GM21529 (cell line): ENCODE measurements at regions not wholly inside any gene's neighbourhood (a gene's known extent, or its start where the extent isn't known, plus 50 kb on each side); places are given as distances from the start of the nearest gene placed in this dataset.
"Not testable (repeated sequence)": the region's sequence is repeated elsewhere in the genome, so short reads cannot be mapped to it uniquely, and the experiment has no call there.

Experiments used
- ATAC-seq: cut with Tn5 transposase; IDR thresholded peaks from one replicate; pipeline ENCODE4 v1.9.1; 2021; ENCODE audit not compliant: unreplicated experiment

DNA sequence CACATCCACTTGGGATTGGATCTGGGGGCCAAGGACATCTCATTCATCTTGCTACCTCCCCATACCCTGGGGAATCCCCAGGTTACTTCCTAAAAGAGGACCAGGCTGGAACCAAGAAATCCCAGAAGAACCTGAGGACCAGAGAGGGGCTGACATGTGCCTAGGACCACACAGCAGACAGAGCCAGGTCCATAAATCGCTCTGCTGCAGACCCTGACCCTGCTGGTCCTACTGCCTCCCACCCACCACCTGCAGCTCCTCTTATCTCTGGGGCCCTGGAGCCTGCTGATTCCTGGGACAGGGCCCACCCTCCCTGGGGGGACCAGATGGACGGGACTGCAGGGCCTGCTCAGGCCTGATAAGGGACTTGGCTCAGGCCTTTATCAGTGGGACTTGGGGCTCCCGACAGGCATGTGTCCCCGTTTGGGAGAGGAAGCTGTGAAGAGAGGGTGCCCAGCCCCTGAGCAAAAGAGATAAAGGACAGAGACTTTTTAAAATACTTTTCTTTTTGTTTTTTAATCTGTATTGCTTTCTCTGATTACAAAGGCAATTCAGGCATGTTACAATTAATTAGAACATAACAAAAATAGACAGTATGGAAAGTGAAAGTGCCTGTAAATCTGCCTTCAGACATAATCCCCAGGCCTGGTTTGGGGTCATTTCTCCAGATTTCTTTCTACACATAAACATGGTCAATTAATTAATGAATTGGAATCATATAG, 101.3 kb upstream of the LARP1 start:
- no peak for ATAC-seq

DNA sequence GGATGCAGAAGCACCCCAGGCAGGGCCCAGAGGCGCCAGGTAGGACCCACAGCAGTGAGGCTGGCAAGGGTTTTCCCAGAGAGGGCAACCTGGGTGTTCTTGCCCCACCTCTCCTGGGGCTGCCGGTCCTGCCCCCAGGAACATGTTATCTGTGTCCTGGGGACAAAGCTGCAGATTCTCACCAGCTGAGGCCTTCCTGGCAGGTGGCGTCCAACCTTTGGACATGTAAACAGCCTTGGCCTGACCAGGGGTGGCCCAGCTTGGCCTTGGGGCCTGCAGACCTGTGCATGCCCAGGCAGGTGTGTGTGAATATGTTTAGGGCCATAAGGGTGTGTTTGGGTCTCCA, 101.8 kb upstream of the LARP1 start:
- no peak for ATAC-seq

DNA sequence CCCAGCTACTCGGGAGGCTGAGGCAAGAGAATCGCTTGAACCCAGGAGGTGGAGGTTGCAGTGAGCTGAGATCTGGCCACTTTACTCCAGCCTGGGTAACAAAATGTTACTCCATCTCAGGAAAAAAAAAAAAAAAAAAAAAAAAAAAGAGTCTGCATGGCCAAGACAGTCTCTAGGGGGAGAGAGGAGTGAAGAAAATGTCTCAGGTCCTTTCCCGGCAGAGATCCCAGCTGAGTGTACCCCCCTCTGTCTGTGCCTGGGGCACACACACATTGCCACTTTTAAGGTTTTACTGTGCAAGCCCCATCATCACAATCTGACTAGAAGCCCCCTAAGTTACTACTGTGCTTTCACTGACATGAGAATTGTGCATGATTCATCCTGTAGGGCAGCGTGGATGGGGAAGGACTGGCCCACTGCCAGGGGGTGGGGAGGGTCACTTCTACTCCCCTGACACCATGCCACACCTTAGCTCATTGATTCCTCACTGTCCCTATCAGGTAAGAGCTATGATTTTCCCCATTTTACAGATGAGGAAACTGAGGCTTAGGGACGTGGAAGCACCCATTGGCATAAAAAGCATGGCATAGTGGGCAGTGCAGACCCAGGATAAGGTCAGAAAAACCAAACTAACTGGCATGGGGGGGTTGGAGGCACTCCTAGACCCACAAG, 102.3 kb upstream of the LARP1 start:
- ATAC-seq, result no peak

DNA sequence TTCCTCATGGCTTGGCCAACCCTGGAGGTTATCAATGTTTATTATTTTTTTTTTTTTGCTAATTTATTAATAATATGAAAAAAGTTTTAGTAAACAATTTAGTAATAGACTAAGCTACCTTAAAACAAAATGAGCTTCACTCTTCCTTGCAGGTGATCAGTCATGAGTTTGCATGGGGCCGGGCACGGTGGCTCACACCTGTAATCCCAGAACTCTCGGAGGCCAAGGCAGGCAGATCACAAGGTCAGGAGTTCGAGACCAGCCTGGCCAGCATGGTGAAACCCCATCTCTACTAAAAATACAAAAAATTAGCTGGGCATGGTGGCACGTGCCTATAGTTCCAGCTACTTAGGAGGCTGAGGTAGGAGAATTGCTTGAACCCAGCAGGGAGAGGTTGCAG, 103.4 kb upstream of the LARP1 start:
- not testable (repeated sequence) for ATAC-seq

DNA sequence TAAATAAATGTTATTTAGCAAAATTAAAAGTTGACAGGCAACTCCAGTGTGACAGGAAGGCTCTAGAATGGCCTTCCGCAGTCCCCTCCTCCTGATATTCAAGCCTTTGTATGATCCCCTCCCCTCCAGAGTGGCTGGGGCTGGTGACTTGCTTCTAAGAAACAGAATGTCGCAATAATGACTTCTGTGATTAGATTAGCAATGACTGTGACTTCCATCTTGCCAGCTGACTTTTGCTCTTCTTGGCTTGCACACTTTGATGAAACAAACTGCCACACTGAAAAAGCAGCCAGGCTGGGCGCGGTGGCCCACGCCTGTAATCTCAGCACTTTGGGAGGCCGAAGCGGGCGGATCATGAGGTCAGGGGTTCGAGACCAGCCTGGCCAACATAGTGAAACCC, 106.5 kb upstream of the LARP1 start:
- ATAC-seq, result no peak

DNA sequence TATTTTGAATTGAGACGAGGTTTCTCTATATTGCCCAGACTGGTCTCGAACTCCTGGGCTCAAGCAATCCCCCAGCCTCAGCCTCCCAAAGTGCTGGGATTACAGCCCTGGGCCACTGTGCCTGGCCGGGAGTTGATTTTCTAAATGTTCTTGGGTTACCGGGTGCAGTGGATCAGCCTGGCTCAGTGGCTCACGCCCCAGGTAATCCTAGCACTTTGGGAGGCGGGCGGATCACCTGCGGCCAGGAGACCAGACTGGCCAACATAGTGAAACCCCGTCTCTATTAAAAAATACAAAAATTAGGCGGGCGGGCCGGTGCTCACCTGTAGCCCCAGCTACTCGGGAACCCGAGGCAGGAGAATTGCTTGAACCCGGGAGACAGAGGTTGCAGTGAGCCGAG, 106.9 kb upstream of the LARP1 start:
- ATAC-seq, result no peak

DNA sequence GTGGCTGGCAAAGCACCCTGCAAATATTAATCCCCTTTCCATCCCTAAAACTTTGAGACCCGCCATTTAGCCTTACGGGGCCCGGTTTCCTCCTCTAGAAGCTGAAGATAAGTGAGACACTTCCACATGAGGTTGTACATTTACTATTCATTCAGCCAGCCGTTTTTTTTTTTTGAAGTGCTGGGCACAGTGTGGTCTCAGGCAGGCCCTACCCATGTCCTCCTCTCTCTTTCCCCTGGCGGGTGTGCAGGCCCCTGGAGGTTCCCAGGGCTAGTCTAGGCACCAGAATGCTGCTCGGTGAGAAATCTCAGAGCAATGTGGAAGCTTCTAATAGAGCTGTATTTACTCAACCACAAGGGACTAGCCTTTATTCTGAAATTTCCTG, 107.4 kb upstream of the LARP1 start:
- no peak for ATAC-seq

DNA sequence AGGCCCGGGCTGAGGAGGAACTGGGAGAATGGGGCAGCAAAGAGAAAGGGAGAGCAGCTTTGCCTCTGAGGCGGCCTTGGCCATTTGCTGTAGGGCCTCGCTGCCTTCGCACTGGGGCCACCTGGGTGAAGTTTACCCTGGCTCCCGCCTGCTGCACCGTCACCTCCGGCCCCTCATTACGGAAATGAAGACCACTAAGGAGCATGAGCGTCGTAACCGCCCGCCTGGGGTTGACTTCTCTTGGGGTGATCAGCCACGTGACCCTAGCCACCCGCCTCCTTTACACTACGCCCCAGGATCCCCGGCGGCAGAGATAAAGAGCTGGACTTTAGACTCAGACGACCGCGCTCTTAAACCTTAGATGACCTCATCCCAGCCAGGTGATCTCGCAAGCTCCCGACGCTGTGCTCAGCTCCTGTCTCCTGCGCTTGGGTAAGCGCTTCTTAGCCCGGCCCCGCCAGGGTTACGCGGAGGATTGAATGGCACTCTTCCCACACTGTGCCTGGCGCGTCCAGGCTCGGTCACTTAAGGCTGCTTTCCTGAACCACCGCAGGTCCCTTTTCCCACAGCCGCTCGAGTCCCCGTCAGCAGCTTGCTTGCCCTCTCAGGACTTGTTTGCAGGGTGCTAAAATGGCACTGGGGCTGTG, 107.9 kb upstream of the LARP1 start:
- ATAC-seq, result peak; percentile 64

DNA sequence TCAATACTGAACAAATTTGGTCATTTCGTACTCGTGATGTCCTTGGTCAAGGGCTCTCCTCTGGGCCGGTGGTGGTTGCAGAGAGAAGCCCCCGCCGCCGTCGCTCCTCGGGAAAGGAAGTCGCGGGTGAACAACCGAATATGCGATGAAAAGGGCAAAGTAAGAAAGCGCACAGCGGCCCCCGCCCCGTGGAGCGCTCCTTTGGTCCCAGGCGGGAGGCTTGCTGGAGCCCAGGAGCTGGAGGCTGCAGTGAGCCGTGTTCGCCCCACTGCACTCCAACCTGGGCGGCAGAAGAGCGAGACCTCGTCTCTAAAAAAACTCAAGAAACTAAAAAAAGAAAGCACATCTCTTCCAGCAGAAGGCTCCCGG, 108.4 kb upstream of the LARP1 start:
- peak; percentile 11 for ATAC-seq

DNA sequence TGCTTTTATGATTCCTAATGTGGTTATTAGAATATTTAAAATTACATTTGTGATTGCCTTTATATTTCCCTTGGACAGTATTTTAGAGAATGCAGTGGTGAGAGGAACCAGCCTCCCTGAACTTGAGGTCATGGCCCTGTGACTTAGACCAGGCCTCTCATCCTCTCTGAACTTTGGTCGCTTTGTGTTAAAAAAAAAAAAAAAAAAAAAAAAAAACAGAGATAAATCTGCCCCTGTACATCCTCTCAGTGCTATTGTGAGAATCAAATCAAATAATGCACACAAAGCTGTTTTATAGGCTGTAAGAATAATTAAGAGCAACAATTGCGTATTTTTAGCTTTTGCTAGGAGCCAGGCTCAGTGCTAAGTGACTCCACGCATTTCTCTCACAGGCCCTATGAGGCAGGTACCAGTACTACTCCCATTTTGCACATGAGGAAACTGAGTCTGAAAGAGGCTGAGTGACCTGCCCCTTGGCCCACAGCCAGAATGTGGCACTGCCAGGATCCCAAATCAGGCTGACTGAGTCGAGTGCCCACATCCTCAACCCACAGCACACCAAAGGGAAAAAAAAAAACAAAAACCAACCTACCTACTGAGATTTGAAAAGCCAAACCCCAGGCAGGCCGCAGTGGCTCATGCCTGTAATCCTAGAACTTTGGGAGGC, 110.3 kb upstream of the LARP1 start:
- ATAC-seq, result no peak

DNA sequence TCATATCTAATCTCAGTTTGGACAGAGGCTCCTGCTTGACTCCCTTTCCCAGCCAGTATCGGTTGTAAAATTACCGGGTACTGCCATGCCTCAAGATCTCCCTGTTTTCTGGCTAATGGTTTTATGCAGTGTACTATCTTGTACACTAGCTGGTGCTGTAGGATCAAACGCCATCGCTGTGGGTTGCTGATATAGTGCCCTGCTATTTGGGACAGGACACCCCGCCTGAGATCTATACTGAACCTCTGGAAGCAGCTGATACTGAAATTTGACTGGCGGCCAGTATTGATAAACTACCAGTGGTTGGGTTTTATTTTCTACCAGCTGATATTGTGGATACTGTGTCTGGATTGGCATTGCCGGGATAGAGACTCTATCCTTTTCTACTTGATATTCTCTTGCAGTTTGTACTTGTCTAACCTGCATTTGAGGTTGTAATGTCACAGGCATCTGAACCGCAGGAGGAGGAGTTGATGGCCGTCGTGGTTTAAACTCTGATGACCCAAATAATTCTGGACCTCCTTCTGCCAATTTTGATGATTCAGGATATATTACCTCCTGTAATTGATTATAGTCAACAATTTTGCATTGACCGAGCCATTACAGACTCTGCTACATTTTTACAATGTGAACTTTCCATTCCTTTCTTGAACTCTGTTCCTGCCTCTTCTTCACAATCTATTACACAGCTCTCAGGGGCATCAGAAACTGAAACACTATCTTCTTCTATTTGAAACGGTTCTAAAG, 112.5 kb upstream of the LARP1 start:
- no peak for ATAC-seq

DNA sequence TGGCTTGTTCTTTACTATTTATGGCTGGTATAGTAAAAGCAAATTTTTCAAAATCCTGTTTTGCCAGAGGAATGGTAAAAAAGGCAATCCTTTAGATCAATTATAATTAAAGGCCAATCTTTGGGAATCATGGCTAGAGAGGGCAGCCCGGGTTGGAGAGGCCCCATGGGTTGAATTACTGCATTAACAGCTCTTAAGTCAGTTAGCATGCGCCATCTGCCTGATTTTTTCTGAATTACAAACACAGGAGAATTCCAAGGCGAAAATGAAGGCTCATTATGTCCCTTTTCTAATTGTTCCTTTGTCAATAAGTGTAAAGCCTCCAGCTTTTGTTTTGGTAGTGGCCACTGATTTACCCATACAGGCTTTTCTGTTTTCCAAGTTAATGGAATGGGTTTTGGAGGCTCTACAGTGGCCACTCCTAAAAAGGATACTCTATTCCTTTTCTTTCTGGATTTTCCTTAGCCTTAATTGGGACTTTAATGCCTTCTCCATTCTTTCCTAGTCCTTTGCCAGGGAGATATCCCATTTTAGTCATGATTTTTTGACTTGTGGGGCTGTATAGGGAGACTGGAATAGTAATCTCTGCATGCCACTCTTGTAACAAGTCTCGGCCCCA, 114.9 kb upstream of the LARP1 start:
- ATAC-seq, result not testable (repeated sequence)

DNA sequence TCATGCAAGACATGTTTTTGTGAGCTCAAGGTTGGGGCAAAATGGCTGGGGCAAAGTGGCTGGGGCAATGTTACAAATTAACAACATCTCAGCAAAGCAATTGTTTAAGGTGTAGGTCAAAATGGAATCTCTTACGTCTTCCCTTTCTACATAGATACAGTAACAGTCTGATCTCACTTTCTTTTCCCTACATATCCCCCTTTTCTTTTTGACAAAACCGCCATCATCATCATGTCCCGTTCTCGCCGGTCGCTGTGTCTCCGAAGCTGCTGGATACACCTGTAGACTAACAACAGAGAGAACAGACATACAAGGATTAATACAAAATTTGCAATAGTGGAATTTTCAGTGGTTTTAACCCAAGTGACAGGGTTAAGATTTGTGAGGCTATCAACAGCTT, 118.4 kb upstream of the LARP1 start:
- not testable (repeated sequence) for ATAC-seq

DNA sequence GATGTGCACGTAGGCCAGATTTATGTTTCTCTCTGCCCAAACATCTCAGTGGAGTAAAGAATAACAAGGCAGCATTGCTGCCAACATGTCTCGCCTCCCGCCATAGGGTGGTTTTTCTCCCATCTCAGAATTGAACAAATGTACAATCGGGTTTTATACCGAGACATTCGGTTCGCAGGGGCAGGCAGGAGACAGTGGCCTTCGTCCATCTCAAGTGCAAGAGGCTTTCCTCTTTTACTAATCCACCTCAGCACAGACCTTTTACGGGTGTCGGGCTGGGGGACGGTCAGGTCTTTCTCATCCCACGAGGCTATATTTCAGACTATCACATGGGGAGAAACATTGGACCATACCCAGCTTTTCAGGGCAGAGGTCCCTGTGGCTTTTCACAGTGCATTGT, 118.9 kb upstream of the LARP1 start:
- ATAC-seq, result not testable (repeated sequence)

DNA sequence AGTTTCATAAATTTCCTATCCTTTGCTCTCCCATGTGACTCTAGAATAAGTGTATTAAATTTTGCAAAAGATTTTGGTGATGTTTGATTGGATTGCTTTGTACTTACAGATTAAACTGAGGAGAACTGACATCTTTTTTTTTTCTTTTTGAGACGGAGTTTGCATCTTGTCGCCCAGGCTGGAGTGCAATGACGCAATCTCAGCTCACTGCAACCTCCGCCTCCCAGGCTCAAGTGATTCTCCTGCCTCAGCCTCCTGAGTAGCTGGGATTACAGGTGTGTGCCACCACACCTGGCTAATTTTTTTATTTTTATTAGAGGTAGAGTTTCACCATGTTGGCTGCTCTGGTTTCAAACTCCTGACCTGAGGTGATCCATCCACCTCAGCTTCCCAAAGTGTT, 121.4 kb upstream of the LARP1 start:
- not testable (repeated sequence) for ATAC-seq

DNA sequence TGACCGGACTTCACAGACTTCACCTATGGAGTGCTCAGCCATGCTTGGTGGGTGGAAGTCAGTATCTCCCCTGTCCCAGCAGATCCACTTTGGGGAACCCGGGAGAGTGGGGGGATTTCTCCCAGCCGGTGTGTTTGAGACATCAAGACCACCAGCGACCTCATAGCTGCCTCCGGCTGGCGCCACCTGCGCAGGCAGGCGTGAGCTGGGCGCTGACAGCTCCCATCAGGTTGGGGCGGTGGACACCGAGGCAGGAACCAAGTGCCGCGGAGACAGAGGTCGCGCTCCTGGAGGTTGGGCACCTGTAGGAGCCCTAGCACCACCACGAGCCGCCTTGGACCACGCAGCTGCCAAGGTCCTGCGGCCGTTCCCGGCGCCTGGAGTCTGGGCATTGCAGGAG, 124.0 kb upstream of the LARP1 start:
- ATAC-seq, result no peak

DNA sequence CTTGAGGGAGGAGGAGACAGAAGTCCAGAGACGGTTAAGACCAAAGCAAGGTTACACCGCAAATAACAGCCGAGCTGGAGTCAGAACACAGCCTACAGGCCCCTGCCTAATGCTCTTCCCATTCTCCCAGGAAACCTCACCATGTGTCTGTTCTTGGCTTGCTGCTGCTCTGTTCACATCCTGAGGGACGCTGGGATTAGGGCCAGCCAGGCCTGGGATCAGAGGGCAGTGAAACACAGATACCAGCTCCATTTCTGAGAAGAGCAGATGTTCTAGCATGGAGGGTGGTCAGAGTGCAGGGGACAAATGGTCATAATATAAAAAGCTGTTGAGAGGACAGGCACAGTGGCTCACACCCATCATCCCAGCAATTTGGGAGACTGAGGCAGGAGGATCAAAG, 124.8 kb upstream of the LARP1 start:
- ATAC-seq, result no peak

DNA sequence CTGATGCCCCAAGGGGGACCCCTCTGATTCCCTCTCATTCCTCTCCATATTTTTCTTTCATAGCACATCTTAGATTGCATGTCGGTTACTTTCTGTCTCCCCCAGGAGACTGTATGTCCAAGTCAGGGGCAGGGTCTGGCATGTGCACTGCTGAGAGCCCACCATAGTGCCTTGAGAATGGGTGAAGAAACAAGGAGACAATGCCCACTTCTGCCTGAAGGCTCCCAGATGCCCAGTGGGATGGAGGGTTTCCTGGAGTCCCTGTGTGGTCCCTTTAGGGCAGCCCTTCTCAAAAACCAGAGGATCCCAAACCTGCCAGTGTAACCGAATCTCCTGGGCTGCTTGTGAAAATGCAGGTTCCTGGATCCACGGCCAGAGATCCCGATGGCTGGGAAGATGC, 126.5 kb upstream of the LARP1 start:
- ATAC-seq, result no peak

DNA sequence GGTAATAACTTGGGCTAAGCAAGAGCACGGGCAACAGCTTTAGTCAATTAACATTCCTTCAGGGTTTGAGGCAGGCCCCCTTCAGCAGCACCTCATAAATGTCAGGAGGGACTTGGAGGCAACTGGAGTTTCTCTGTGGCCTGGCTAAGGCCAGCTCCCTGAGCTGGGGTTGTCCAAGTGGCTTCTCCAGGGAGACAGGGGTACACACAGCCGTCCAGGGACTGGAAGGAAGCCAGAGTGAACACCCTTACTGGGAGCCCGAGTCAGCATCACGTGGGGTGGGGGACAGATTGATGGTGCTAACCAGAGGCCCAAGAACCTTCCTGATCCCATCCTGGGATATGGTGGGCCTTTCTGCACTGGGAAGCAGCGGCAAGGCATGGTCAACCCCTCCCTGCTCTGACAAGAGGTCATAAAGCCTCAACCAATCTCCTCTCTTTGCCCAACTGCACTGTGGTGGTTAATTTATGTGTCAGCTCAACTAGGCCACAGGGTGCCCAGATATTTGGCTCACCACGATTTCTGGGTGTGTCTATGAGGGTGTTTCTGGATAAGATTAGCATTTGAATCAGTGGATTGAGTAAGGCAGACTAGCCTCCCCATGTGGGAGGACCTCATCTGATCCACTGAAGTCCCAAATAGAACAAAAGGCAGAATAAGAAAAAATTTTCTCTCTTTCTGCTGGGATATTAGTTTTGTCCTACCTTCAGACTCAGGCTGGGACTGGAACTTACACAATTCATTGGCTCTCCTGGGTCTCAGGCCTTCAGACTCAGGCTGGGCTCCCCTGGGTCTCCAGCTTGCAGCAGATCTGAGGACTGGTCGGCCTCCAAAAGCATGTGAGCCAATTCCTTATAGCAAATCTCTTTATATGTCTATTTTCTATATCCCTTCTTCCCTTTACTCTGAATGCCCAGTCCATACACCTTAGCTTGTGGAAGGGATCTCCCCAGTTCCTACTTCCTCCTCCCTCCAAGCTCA, 127.2 kb upstream of the LARP1 start:
- ATAC-seq, result no peak
